Caco-2 (cell line): ENCODE measurements at regions not wholly inside any gene's neighbourhood (a gene's known extent, or its start where the extent isn't known, plus 50 kb on each side); places are given as distances from the start of the nearest gene placed in this dataset.

Experiments used
- BruUV-seq: library from RNA; stranded (reverse); fragments of 400-500 nt; replicated peaks from 2 replicates; lab custom pipeline; 2021; lab: Mats Ljungman, UMichigan
- CTCF ChIA-PET: fragments of 300-600 bp; sonication (Branson Sonifier 250); formaldehyde crosslinking; loops from one replicate; lab custom pipeline; 2022; ENCODE audit warnings: antibody characterized with exemption; lab: Charles Lee
- POLR2A ChIA-PET: fragments of 300-600 bp; sonication (Branson Sonifier 250); formaldehyde crosslinking; loops from one replicate; lab custom pipeline; 2022; ENCODE audit warnings: antibody characterized with exemption; lab: Charles Lee
- DNase-seq, 2 experiments: peaks; one replicate each; pipeline versions ENCODE4 v3.0.0 to v3.0.0-alpha.2; 2020 to 2022
- H3K27me3 ChIP-seq: replicated peaks from 2 replicates; pipeline ENCODE4 v1.6.0; 2011; ENCODE audit warnings: low read length; ENCODE audit not compliant: control insufficient read depth, insufficient read depth
- H3K36me3 ChIP-seq: 2 replicates; pipeline ENCODE4 v1.5.1; 2011; ENCODE audit warnings: low read length; ENCODE audit not compliant: control insufficient read depth, insufficient read depth
- H3K4me1 ChIP-seq: fragments of 250-450 bp; sonication (Bioruptor Pico); 2 replicates; pipeline ENCODE4 v1.5.1; 2020; ENCODE audit warnings: mild to moderate bottlenecking
- H3K4me3 ChIP-seq: 2 replicates; pipeline ENCODE4 v1.5.1; 2011; ENCODE audit warnings: low read depth, mild to moderate bottlenecking, control low read depth, low read length
- H3K9me3 ChIP-seq: fragments of 250-450 bp; sonication (Bioruptor Pico); 2 replicates; pipeline ENCODE4 v1.5.1; 2020; ENCODE audit warnings: mild to moderate bottlenecking, moderate library complexity
- H3K27ac Mint-ChIP-seq: one replicate; pipeline ENCODE4 v1.8.0; 2022; ENCODE audit warnings: mixed read lengths; ENCODE audit not compliant: unreplicated experiment
- H3K27me3 Mint-ChIP-seq: one replicate; pipeline ENCODE4 v1.8.0; 2022; ENCODE audit warnings: mixed read lengths; ENCODE audit not compliant: insufficient read depth, unreplicated experiment
- H3K36me3 Mint-ChIP-seq: one replicate; pipeline ENCODE4 v1.8.0; 2022; ENCODE audit warnings: mild to moderate bottlenecking, mixed read lengths; ENCODE audit not compliant: insufficient read depth, unreplicated experiment
- H3K4me1 Mint-ChIP-seq: one replicate; pipeline ENCODE4 v1.8.0; 2022; ENCODE audit warnings: low read depth, mixed read lengths; ENCODE audit not compliant: unreplicated experiment
- H3K4me3 Mint-ChIP-seq: one replicate; pipeline ENCODE4 v1.8.0; 2022; ENCODE audit warnings: mild to moderate bottlenecking, moderate library complexity, mixed read lengths; ENCODE audit not compliant: unreplicated experiment
- H3K9me3 Mint-ChIP-seq: one replicate; pipeline ENCODE4 v1.8.0; 2022; ENCODE audit warnings: mixed read lengths; ENCODE audit not compliant: unreplicated experiment
- CTCF ChIP-seq, 2 experiments: fragments of 200-600 bp in 1 of 2; IDR thresholded peaks; 1 replicate in 1 of 2; 2 replicates in 1 of 2; pipeline versions ENCODE4 v1.5.1 to v1.8.0; 2011 to 2022; ENCODE audit warnings: antibody characterized with exemption in 1 of 2, control low read depth in 1 of 2, inconsistent platforms in 1 of 2, low read depth in 1 of 2, low read length in 1 of 2, mild to moderate bottlenecking in 1 of 2, moderate library complexity in 1 of 2; ENCODE audit not compliant: insufficient read depth in 1 of 2, severe bottlenecking in 1 of 2, unreplicated experiment in 1 of 2
- intact Hi-C: fragments of 100-400 bp; cut with micrococcal nuclease; formaldehyde crosslinking; loops from one replicate; pipeline ENCODE4 v1.10.0; 2022; ENCODE audit not compliant: unreplicated experiment

- H3K27ac Mint-ChIP-seq = no peak overlapping the region
- no peaks in the 10 kb centered on the region for H3K27me3 ChIP-seq
These were observed 71.4 kb upstream of the P3H2 start for GRCh38 chr3:190192087-190192486.

GRCh38 chr3:190188197-190188596 is 67.5 kb upstream of the P3H2 start:
- no peak overlapping the region for H3K4me3 ChIP-seq
- no peaks in the 10 kb centered on the region for H3K27me3 ChIP-seq
- DNase-seq = no peak
- Mint-ChIP-seq H3K4me3 (no peak overlapping the region), H3K27ac (no peak overlapping the region), H3K36me3 (no peaks in the 10 kb centered on the region), H3K9me3 (no peaks in the 10 kb centered on the region), H3K4me1 (no peaks in the 10 kb centered on the region), H3K27me3 (no peaks in the 10 kb centered on the region)
- H3K36me3 ChIP-seq = no peaks in the 10 kb centered on the region
- no peaks in the 10 kb centered on the region for H3K9me3 ChIP-seq
- intact Hi-C loops = no loop called here
- ChIA-PET CTCF (no interaction called here), POLR2A (no interaction called here)
- no TSS peak for BruUV-seq
- no peak for TF ChIP-seq CTCF (IDR thresholded peaks at IDR 0.05; ENCODE audit: insufficient read depth in 1 of 2, low read depth in 1 of 2, low read length in 1 of 2, severe bottlenecking in 1 of 2, unreplicated experiment in 1 of 2)
- no peaks in the 10 kb centered on the region for H3K4me1 ChIP-seq

More at GRCh38 chr3:190192087-190192486, 71.4 kb upstream of the P3H2 start:
- Mint-ChIP-seq H3K36me3 (no peaks in the 10 kb centered on the region), H3K27me3 (no peaks in the 10 kb centered on the region), H3K4me3 (no peak overlapping the region), H3K4me1 (no peaks in the 10 kb centered on the region), H3K9me3 (no peaks in the 10 kb centered on the region)
- CTCF ChIA-PET = no interaction called here
- no peak overlapping the region for H3K4me3 ChIP-seq
- no peaks in the 10 kb centered on the region for H3K4me1 ChIP-seq
- no peak for DNase-seq
- no peaks in the 10 kb centered on the region for H3K36me3 ChIP-seq
- intact Hi-C loops = no loop called here
- no TSS peak for BruUV-seq
- no peaks in the 10 kb centered on the region for H3K9me3 ChIP-seq
- TF ChIP-seq CTCF (IDR thresholded peaks at IDR 0.05; ENCODE audit: insufficient read depth in 1 of 2, low read depth in 1 of 2, low read length in 1 of 2, severe bottlenecking in 1 of 2, unreplicated experiment in 1 of 2) = no peak
- POLR2A ChIA-PET = no interaction called here

- DNase-seq = no peak
- Mint-ChIP-seq H3K4me1 (no peaks in the 10 kb centered on the region), H3K4me3 (no peak overlapping the region), H3K36me3 (no peaks in the 10 kb centered on the region), H3K9me3 (no peaks in the 10 kb centered on the region), H3K27me3 (no peaks in the 10 kb centered on the region), H3K27ac (no peak overlapping the region)
- no peaks in the 10 kb centered on the region for H3K27me3 ChIP-seq
- intact Hi-C loops = no loop called here
- TF ChIP-seq CTCF (IDR thresholded peaks at IDR 0.05; ENCODE audit: insufficient read depth in 1 of 2, low read depth in 1 of 2, low read length in 1 of 2, severe bottlenecking in 1 of 2, unreplicated experiment in 1 of 2) = no peak
- H3K9me3 ChIP-seq = no peaks in the 10 kb centered on the region
- H3K36me3 ChIP-seq = no peaks in the 10 kb centered on the region
- BruUV-seq = no TSS peak
- H3K4me1 ChIP-seq = no peaks in the 10 kb centered on the region
- H3K4me3 ChIP-seq = no peak overlapping the region
- ChIA-PET POLR2A (no interaction called here), CTCF (interaction anchor here (0.7 kb wide), 1 partner anchor 18 kb away, joined by 3 read pairs; no protein-coding TSS in a partner anchor)
These were observed 62.4 kb upstream of the P3H2 start for GRCh38 chr3:190183121-190183520.
